Heart right ventricle (tissue), 16 donors: ENCODE measurements at regions not wholly inside any gene's neighbourhood (a gene's known extent, or its start where the extent isn't known, plus 50 kb on each side); places are given as distances from the start of the nearest gene placed in this dataset.
A peak's percentile ranks its signal among the peaks of the same experiment; 100 is the strongest.
"Not testable (repeated sequence)": the region's sequence is repeated elsewhere in the genome, so short reads cannot be mapped to it uniquely, and the experiment has no call there.

Experiments
- ATAC-seq, 8 donors: fragments of 200-7000 bp; cut with Tn5 transposase; one replicate each; pipeline ENCODE4 v1.9.1; 2020; ENCODE audit warnings: mild to moderate bottlenecking in 8 of 8, moderate library complexity in 8 of 8, moderate number of reproducible peaks in 1 of 8
- DNase-seq, 2 donors: peaks; one replicate each; pipeline ENCODE4 v3.0.0-alpha.2; 2020
- H3K27ac ChIP-seq, 10 donors: fragments of 200-600 bp; sonication (generic) in 2 of 10; one replicate each; pipeline versions ENCODE4 v1.5.0 to v1.8.0; 2020 to 2022; ENCODE audit warnings: mild to moderate bottlenecking in 3 of 10
- H3K27me3 ChIP-seq, 7 donors: fragments of 200-600 bp; one replicate each; pipeline ENCODE4 v1.8.0; 2021 to 2022; ENCODE audit warnings: mild to moderate bottlenecking in 2 of 7
- H3K36me3 ChIP-seq, 9 donors: fragments of 200-600 bp; sonication (generic) in 1 of 9; one replicate each; pipeline versions ENCODE4 v1.5.0 to v1.8.0; 2020 to 2022; ENCODE audit warnings: mild to moderate bottlenecking in 2 of 9
- H3K4me1 ChIP-seq, 9 donors: fragments of 200-600 bp; sonication (generic) in 1 of 9; one replicate each; pipeline versions ENCODE4 v1.5.0 to v1.8.0; 2020 to 2022; ENCODE audit warnings: mild to moderate bottlenecking in 4 of 9
- H3K4me3 ChIP-seq, 10 donors: fragments of 200-600 bp; sonication (generic) in 2 of 10; one replicate each; pipeline versions ENCODE4 v1.5.0 to v1.8.0; 2020 to 2022; ENCODE audit warnings: mild to moderate bottlenecking in 7 of 10, moderate library complexity in 2 of 10
- H3K9me3 ChIP-seq, 11 donors: fragments of 200-600 bp in 10 of 11; sonication (generic) in 2 of 11; one replicate each; pipeline versions ENCODE4 v1.5.0 to v1.8.0; 2013 to 2022; ENCODE audit warnings: mild to moderate bottlenecking in 2 of 11, control low read depth in 1 of 11, moderate library complexity in 1 of 11
- CTCF ChIP-seq, 9 donors: fragments of 200-600 bp; sonication (generic) in 2 of 9; IDR thresholded peaks; one replicate each; pipeline versions ENCODE4 v1.5.0 to v1.8.0; 2021 to 2022; ENCODE audit warnings: antibody characterized with exemption in 9 of 9, mild to moderate bottlenecking in 5 of 9, moderate library complexity in 1 of 9
- WGBS, 2 donors: extraction: QIAGEN DNeasy Blood & Tissue Kit; methylation state at CpG; one replicate each; pipeline ENCODE4 v1.1.7; 2013; ENCODE audit warnings: inconsistent platforms in 1 of 2; 5-methylcytosine and 5-hydroxymethylcytosine counted together
- intact Hi-C, 10 donors: fragments of 100-400 bp; cut with DNase I; formaldehyde crosslinking; loops; one replicate each; pipeline versions ENCODE4 v1.11.1 to v1.14.2; 2022
- donor health status: Arrhythmogenic right ventricular cardiomyopathy.
- donor health status: ischemic (EF 13 %, LVEDD 7.1; RV severe dilation, severe dysfunction).
- donor health status: healthy with polysubstance abuse.
- donor health status: DM: no; HTN: yes; CAD: no.
- donor health status: DM: no; HTN: no; CAD: no.
- donor health status: ischemic (EF 25% LVEDD 6.9; RV normal size, moderate dysfunction).
- donor health status: ischemic (EF 25% LVEDD 5.7; RV mildly dilated, moderate dysfunction).
- donor health status: healthy.
- donor health status: DM: yes; HTN: yes; CAD: no.
- donor health status: Ischemic cardiomyopathy.
- donor health status: ischemic (EF 35%, LVEDD 5.7; RV mildly dilated, moderate dysfunction).
- donor health status: nonischemic (EF 11% LVEDD 7.7; RV severe dilation, severe dysfunction).
- donor health status: DM: yes; HTN: yes; CAD: no.
- donor health status: PGD.
- donor health status: ischemic (EF 29% LVEDD 5.4; RV normal size, mild dysfunction).
- donor health status: nonischemic (EF 23%, LVEDD 6.1; RV moderate dilation, normal function).

DNA sequence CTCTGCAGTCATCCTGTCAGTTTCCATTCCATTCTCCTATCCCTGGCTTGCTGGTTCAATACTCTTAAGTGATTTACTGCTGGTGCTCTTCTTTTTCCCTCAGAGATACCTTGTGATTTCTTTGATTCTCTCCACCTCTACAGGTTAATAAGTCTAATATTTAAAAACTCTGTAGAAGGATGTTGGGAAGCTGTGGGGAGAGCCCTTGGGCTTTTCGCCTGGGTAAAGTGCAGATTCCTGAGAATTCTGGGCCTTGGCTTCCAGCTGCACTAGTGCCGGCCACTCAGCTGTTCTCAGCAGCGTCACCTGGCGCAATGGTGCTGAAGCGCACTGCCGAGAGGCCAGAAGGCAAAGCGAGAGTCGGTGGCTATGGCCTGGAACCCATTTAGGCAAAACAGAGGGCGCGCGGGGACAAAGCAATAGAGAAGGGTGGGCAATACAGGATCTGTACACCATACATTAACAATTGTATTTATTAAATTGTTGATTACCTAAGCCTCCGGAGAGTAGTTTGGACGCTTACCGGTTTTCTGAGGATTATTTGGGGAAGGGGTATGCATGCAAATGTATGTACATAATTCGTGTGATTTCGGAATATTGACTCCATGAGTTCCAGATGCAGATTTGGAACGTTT is 130.3 kb downstream of the PPIAL4A start:
- DNase-seq, H3K36me3 ChIP-seq, H3K9me3 ChIP-seq, H3K4me1 ChIP-seq, intact Hi-C loops, H3K4me3 ChIP-seq, H3K27ac ChIP-seq, H3K27me3 ChIP-seq: not testable (repeated sequence)
- 21% methylated on average over 7 of the region's 17 CpGs for WGBS, 2 donors
- peak; percentile 68 to 92 (median 88) for ATAC-seq
- TF ChIP-seq CTCF (IDR thresholded peaks at IDR 0.05): peak in 5 of 9 donors; percentile 6 to 33 (median 13)

- intact Hi-C loops, H3K4me1 ChIP-seq, H3K9me3 ChIP-seq, H3K36me3 ChIP-seq, H3K27ac ChIP-seq, H3K27me3 ChIP-seq: not testable (repeated sequence)
- peak in 6 of 8 donors; percentile 69 to 91 (median 85) for ATAC-seq
- peak in 1 of 2 donors; percentile 18 for DNase-seq
- 23% methylated on average over 25 to 28 of the region's 37 CpGs for WGBS, 2 donors
- peak overlapping the region in 7 of 10 donors; percentile 17 to 41 (median 33) for H3K4me3 ChIP-seq
Measured at GRCh38 chr1:121020350-121021236, 131.0 kb downstream of the PPIAL4A start.

GRCh38 chr1:121021716-121022115 is 132.1 kb downstream of the PPIAL4A start:
- peak in 1 of 8 donors; percentile 11 for ATAC-seq
- WGBS, 2 donors: 13 to 32% methylated on average over 3 to 6 of the region's 6 CpGs
- H3K4me3 ChIP-seq, intact Hi-C loops, DNase-seq, H3K36me3 ChIP-seq, H3K27me3 ChIP-seq, H3K9me3 ChIP-seq, H3K4me1 ChIP-seq, H3K27ac ChIP-seq: not testable (repeated sequence)

- H3K36me3 ChIP-seq, DNase-seq, H3K9me3 ChIP-seq, H3K27ac ChIP-seq, H3K4me3 ChIP-seq, H3K4me1 ChIP-seq, H3K27me3 ChIP-seq, ATAC-seq, intact Hi-C loops: not testable (repeated sequence)
- 39 to 56% methylated on average over 3 of the region's 3 CpGs for WGBS, 2 donors
Measured at GRCh38 chr1:121032878-121033494, 143.4 kb downstream of the PPIAL4A start.

DNA sequence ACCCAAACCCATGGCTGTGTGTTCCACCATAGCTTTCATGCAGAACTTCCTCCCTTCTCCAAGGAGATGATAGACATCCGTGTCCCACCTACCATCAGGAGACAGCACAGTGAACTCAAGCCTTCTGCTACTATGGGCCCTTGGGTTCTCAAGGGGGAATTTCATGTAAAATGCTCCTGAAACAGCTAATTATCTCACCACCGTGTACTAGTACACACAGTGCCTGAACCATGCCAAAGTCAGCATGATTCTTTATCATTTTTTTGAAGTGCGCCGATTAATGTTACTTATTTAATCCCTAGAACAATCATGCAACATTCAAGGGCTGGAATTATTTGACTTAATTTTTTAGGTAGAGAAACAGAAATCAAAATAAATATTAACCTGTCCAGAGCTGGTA is 147.2 kb downstream of the PPIAL4A start:
- H3K9me3 ChIP-seq, ATAC-seq, H3K4me1 ChIP-seq, H3K27ac ChIP-seq, H3K4me3 ChIP-seq, H3K27me3 ChIP-seq, intact Hi-C loops, H3K36me3 ChIP-seq, DNase-seq: not testable (repeated sequence)
- no CpG with 5 or more reads among the region's 4 CpGs for WGBS, 2 donors

GRCh38 chr1:121040974-121041373 is 143.2 kb downstream of the FAM72B start:
- H3K27ac ChIP-seq, H3K27me3 ChIP-seq, H3K4me3 ChIP-seq, DNase-seq, H3K36me3 ChIP-seq, intact Hi-C loops, H3K9me3 ChIP-seq, ATAC-seq, H3K4me1 ChIP-seq: not testable (repeated sequence)
- 100% methylated on average over 3 of the region's 4 CpGs; no CpG with 5 or more reads in 1 of the 2 donors for WGBS, 2 donors

DNA sequence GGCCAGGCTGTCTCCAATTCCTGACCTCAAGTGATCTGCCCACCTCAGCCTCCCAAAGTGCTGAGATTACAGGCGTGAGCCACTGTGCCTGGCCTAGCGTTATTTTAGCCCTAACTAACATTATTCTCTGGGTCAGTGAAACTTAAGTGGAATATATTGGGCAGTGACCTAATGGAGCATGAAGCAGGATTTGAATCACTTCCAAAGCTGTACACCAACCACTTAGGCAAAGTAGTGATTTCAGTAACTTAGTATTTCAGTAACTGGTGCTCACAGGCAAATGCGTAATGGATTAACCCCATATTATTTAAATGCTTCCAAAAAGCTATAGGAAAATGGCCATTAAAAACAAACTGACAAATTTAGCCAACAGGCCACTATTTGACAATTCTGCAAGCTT is 142.6 kb downstream of the FAM72B start:
- H3K36me3 ChIP-seq, H3K9me3 ChIP-seq, H3K4me1 ChIP-seq, intact Hi-C loops, H3K27me3 ChIP-seq, H3K27ac ChIP-seq, DNase-seq, H3K4me3 ChIP-seq: not testable (repeated sequence)
- 77 to 78% methylated on average over 3 of the region's 3 CpGs for WGBS, 2 donors
- peak in 1 of 8 donors; percentile 56 for ATAC-seq

DNA sequence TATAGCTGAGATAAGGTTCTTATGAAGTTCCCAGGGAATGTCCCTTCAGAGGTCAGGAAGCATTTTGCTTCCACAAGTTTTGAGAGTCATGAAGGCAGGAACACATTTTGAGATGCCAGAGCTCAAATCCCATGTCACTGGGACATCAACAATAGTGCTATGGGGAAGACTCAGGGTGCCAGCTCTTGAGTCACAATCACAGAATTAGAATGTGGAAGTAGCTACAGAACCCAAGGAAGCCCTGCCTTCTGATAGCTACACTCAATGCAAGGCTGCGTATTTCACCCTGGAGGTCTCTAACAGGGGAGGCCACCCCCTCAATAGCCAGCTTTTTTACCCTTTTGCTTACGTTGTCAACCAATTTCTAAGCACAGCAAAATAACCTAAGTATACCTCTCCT is 141.3 kb downstream of the FAM72B start:
- H3K4me1 ChIP-seq, DNase-seq, intact Hi-C loops, H3K4me3 ChIP-seq, H3K27ac ChIP-seq, H3K27me3 ChIP-seq, H3K36me3 ChIP-seq, H3K9me3 ChIP-seq: not testable (repeated sequence)
- WGBS, 2 donors: 71 to 86% methylated on average over 2 of the region's 2 CpGs
- peak in 2 of 8 donors; percentile 30 to 70 for ATAC-seq

DNA sequence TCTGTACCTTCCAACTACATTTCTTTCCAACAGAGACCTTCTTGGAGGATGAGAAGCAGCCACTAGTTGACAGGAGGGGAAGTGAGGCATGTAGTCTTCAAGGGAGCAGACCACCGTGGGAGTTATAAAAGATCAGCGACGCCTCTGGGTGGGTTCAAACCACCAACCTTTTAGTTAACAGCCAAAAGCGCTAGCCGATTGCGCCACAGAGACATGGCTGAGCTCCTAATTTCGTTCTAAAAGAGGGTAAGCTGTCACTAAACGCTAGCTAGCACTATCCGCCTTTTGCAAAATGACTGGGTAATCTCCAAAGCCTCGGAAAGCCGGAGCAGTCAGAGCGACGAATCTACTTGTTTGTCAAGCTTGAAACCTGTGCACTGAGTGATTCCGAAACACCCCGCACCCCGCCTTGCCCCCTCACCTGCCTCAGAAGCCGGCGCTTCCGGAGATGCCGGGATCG is 135.8 kb downstream of the FAM72B start:
- H3K4me3 ChIP-seq, H3K27ac ChIP-seq, DNase-seq, intact Hi-C loops, ATAC-seq, H3K9me3 ChIP-seq, H3K4me1 ChIP-seq, H3K36me3 ChIP-seq: not testable (repeated sequence)
- peaks cover 0 to 33% (median 13%) of the 10 kb centered on the region in 7 donors for H3K27me3 ChIP-seq
- WGBS, 2 donors: 13 to 16% methylated on average over 19 to 21 of the region's 21 CpGs
